Panc1 (cell line): ENCODE measurements at regions not wholly inside any gene's neighbourhood (a gene's known extent, or its start where the extent isn't known, plus 50 kb on each side); places are given as distances from the start of the nearest gene placed in this dataset.

Source experiments
- CTCF ChIP-seq: fragments of 450-650 bp; IDR thresholded peaks from 2 replicates; pipeline ENCODE4 v1.5.1; 2017; ENCODE audit warnings: mild to moderate bottlenecking
- POLR2AphosphoS5 ChIP-seq: IDR thresholded peaks from 2 replicates; pipeline ENCODE4 v1.6.1; 2012; ENCODE audit warnings: mild to moderate bottlenecking, low read depth, low read length, moderate library complexity
- SIN3A ChIP-seq: IDR thresholded peaks from 2 replicates; pipeline ENCODE4 v1.6.1; 2012; ENCODE audit warnings: low read depth, mild to moderate bottlenecking, low read length, moderate library complexity, borderline replicate concordance; ENCODE audit not compliant: insufficient read depth

- TF ChIP-seq POLR2AphosphoS5 (no peak), CTCF (no peak), SIN3A (no peak)
Measured at GRCh38 chr5:60439552-60439951, 260.4 kb downstream of the DEPDC1B start.
